ENCODE measurements at regions not wholly inside any gene's neighbourhood (a gene's known extent, or its start where the extent isn't known, plus 50 kb on each side); places are given as distances from the start of the nearest gene placed in this dataset.

DNA sequence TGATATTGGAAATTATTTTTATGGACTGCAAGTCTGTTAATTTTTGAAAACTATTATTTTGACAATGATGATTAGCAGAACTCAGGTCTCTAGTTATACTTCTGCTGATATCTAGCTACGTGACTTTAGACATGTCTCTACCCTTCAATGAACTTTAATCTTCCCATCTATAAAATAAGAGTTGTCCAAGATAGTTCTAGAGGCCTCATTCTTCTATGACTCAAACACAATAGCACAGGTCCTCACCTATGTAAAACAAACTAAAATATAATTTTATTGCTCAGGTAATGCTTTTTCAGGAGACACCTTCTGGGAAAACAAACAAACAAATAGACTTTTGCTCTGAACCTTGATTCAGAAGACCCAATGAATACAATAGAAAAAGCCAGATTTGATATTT is 544.4 kb upstream of the SETBP1 start:
- DNase-seq (ENCODE audit: low spot score): no peak

DNA sequence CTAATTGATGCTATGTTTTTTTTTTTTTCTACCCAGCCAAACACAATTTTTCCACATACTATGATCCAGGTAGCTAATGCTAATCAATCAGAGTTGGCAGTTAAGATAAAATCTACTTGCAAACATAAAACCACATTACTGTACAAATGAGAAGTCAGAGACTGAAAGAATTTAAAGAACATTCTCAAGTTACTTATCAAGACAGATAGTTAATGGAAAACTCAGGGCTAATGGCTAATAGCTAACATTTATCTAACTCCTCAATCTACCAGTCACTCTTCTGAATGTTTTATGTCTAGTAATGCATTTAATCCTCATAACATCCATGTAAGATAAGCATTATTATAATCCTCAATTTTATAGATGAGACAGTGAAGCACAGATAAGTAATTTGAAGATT is 537.6 kb upstream of the SETBP1 start:
- DNase-seq (ENCODE audit: low spot score): no peak

DNA sequence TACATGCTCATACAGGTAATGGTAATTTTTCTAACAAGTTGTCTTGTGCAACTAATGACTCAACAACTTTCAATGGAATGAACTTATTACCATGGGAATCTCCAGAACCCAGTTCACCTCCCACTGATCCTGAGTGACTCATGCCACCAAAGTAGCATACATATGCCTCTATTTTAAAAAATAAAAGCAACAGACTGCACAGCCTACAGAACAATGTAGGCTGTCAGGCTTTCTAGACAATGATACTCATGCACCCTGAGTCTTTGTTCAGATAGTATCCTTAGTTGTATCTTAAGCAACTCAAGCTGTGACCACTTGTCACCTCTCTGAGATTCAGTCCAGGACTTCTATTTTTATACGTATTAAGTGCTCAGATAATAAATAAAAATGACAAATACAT is 531.0 kb upstream of the SETBP1 start:
- peak; percentile 13 for DNase-seq (ENCODE audit: low spot score)

DNA sequence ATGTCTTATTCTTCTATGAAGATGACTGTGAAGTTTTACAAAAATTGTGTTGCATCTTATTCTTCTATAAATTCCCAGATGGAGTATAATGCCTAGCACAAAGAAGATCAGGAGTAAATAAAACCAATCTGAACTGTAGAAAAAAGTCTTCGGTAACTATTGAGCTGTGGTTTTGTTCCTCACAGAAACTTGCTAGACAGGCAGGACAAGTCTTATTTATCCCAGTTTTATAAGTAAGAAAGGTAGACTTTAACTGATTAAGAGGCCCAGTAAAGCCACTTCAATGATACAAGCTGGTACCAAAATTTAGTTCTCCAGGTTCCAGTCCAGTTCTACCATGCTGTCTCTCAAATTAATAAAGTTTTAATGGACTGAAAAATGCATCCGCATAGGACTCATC is 526.7 kb upstream of the SETBP1 start:
- no peak for DNase-seq (ENCODE audit: low spot score)

DNA sequence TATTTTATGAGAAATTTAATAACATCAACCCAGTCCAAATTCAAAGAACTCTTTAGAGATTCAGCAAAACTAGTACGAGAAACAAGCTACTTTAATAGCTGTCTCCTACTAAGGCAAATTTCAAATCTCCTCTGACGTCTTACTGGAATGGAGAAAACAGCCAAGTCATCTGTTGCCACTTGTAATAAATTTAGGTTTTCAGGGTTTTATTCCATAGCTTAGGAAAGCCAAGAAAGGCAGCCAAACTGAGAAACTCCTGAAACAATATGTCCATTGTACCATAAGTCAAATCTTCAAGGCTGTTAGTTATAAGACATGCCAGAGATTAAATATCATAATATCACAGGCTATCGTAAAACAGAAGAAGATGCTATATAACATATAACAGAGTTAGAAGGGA is 524.6 kb upstream of the SETBP1 start:
- no peak for DNase-seq (ENCODE audit: low spot score)

DNA sequence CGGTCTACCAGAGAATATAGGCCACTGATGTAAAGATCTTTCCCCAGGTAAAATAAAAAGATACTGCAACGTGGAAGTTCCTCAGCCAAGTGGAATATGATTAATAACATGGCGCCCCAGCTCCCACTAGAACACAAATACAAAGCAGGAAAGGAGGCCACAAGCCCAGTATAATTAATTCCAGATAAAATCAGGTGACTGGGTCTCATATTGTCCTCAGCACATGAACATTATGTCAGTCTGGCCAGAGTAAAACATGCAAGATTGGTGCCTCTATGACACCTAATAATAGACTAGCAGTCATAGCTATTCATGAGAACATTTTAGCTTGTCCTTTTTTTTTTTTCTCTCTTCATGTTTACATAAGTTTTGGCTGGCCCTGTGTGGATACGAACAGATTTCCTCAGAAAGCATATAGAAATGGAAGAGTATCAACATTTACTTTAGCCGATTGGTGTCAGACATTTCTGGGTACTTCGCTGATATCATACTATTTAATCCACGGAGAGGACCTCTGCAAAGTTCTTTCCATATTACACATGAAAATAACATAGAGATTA is 523.8 kb upstream of the SETBP1 start:
- no peak for DNase-seq (ENCODE audit: low spot score)

DNA sequence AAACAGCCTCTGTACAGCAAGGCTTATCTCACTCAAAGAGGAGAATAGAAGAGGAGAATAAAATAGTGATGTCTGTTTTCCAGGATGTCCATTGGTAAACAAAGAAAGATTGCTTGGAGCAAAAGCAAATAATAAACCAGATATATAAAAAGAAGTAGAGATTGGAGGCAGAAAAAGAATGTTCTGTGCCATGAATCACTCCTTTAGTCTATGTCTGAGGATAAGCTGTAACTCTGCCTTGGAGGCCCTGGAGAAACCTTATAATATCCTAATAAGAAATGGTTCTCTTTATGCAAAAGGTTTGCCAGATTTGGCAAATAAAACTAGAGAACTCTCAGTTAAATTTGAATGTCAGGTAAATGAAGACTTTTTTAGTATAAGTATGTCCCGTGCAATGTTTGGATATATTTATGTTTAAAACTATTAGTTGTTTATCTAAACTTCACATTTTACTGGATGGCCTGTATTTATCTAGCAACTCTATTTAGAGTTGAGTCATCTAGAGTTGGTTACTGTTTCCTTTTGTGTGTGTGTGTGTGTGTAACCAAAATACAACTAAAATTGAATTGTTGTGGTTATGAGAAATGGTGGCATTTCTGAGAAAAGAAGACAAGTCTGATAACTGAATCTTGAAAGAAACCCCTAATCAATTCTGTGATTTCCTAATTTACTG is 510.3 kb upstream of the SETBP1 start:
- no peak for DNase-seq (ENCODE audit: low spot score)

DNA sequence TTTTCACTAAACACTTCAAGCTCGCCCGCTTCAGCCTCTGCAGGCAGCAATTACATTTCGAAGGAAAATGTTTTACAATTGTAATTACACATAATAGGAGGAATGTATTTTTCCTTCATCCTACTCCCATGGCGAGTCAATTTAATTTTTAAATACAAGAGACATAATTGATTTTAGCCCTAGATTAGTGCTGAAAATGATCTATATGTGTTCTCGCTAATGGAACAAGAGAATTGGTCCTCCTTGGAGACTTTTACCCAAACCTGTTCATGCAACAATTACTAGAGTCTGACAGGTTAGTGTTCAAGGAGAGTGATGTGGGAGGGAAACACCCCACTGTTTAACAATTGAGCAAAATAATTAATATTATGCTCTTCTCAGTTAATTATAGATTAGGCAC is 509.4 kb upstream of the SETBP1 start:
- no peak for DNase-seq (ENCODE audit: low spot score)

DNA sequence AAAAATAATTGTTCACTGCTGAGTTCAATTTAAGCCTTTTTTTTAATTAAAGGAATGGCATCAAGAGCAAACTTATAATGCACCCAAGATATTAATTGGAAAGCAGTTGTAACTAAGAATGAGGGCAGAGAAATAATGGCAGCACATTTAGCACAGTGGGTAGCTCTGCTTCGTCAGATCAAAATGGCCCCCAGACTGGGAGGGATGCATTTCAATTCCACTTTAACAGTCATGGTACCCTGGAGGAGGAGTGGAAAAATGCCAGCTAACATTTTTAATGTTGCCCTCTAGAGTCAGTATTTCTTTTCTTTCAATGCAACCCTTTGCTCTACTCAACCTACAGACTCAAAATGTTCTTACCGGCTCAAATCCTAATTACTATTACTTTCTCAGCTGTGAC is 504.8 kb upstream of the SETBP1 start:
- no peak for DNase-seq (ENCODE audit: low spot score)

DNA sequence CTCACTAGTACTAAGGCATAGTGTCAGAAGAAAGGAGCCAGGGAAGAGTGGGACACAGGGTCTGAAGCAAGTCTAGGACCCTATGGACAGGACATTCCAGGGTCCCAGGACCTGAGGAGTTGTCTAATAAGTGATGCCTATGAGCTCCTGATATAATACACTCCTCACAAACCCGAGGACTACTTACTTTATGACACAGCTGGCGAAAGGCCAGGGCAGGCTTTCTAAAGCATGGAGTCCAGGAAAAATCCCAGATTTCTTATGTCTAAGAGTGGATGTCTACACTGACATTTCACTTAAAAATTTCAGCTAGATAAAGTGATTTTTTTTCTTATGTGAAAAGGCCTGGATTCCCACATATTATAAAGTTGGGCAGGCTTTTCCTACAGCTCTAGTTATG is 502.2 kb upstream of the SETBP1 start:
- no peak for DNase-seq (ENCODE audit: low spot score)

DNA sequence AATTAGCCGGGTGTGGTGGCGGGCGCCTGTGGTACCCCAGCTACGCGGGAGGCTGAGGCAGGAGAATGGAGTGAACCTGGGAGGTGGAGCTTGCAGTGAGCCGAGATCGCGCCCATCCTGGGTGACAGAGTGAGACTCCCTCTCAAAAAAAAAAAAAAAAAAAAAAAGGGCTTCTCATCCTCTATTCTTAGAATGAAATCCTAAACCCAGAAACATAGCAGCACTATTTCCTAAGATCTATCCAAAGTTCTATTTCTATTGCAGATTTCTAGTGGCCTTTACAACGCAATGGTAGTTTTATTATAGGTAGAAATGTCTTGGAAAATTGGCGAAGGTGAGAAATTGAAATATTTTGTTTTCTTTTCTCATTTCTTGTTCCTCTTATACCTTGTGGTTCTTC is 501.0 kb upstream of the SETBP1 start:
- no peak for DNase-seq (ENCODE audit: low spot score)

DNA sequence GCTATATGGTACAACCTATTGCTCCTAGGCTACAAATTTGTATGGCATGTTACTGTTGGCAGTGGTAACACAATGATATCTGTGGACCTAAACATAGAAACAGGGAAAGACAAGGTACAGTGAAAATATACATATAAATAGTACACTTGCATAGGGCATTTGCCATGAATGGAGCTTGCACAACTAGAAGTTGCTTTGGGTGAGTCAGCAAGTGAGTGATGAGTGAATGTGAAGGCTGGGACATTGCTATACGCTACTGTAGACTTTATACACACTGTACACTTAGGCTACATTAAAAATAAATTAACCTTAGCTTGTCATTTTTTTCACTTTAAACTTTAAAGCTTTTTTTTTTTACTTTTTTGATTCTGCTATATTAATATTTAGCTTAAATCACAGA is 500.0 kb upstream of the SETBP1 start:
- DNase-seq (ENCODE audit: low spot score): no peak

DNA sequence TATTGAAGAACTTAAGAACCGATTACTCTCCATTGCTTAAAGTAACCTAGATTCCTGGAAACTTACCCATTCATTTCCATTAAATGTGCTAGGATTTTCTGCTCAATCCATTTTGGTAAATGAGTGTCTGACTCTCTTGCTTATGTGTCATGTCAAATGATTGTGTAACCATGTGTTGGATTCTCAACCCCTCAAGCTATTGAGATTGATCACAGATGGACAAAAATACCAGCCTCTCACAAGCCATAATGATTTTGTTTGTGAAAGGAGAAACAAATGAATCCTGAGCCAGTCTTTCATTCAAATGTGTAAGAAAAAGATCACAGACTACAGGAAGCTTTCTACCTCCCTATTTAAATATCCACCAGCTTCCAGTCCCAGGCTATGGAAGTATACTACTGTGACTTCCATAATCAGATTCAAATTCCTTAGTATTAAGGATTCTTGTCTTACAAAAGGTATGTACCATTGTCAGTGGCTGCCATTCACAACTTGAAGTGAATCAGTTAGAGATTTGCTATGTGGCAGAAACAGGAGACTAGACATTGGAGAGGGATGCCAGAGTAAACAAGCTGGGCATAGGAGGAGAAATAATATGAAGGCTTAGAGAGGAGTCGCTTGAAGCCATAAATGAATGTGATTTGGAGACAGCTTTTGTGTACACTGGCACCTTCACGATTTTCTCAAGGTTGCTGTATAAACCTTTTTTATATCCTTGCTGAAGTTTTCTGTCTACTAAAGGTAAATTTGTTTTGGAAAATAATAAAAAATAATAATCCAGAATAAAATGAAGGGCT is 498.5 kb upstream of the SETBP1 start:
- DNase-seq (ENCODE audit: low spot score): no peak

DNA sequence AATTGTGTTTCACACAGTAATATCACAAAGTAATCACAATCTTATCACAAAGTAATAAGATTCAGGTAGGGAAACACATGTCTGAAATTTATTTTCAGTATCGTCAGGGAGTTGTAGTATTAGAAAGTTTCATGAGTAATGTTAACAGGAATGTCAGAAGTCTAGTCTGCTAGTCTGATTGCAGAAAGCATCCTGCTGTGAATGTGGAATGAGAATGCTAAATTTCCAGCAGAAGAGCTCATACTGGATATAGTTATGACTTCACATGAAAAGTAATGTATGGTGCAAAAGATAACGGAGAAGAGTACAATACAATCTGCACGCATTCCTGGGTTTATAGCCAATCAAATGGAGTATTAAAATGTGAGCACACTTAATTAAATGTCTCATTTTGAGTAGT is 494.7 kb upstream of the SETBP1 start:
- no peak for DNase-seq (ENCODE audit: low spot score)

DNA sequence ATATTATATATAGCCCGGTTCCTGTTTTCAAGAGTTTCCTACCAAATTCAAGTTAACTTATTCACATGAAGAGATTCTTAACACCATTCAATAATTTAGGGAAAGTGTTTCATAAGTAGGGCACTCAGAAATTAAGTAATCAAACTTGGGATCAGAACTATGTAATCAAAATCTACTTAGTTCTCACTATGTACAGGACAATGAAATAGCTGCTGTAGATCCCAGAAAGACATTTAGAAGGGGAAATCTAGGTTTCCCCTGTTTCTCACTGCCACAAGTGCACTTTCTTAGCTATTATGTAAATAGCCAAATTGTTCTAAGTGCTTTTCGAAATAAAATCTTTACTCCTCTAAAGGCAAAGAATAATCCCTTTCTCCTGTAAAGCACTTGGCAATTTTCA is 493.6 kb upstream of the SETBP1 start:
- DNase-seq (ENCODE audit: low spot score): no peak

DNA sequence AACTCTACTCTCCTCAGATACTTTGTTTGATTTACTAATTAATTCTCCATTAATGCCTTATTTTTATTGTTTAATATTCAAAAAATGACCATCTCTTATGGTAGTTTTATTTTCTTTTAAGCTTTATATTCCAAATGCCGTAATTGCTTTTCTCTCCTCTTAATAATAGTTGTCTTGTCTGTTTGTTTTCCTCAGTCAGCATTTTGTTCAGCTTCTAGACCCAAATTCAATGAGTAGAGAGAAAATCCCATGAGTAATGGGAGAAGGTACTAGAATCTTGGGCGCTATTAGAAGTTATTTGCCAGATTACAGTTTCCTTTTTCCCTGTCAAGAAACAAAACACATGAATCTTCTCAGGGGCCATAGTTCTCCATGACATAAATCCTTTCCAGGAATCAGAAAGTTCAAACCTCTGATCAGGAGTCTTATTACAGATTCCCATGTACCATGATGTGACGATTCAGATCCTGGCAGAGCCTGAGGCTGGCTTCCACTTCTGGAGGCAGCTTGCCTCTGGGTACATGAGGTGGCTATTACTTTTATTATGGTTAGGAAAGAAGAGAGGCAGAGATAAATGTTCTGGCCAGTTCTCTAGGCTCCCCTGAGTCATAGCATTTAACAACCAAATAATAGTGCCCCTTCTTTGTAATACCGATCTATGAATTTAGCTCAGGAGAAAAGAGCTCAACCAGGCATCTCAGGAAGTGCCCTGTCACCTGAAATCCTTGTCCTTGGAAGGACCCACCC is 485.1 kb upstream of the SETBP1 start:
- DNase-seq (ENCODE audit: low spot score): no peak

DNA sequence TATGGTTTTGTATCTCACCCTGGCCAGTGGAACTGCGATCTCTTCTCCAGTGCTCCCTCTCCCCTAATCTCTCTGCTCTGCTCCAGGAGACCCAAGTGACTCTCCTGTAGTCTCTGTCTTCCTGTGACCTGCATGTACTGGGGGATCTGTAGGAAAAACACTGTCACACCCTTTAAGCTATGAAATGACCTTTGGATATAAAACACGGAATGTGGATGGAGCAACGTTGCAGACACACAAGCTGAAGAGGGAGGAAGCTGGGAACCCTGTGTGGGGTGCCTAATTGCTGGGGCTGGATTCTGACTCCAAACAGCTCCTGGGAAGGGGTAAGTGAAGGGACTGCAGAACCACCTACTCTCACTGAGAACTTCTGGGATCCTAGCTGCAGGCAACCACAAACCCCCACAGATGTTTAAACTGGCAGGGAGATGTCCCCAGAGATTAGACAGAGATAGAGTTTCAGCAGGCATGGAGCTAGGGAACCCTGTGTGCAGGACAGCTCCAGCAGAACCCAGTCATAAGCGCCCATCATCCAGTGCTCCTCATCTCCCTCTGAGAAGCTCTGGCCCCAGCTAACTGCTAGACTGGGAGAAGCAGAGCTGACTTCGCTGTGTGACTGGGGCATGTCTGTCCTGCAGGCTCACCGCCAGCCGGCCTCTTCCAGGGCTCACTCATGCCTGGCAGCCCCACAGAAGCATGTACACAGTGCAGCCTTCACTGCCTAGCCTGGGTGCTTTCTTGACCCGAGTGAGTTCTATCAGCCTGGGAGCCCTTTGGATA is 482.7 kb upstream of the SETBP1 start:
- DNase-seq (ENCODE audit: low spot score): no peak

DNA sequence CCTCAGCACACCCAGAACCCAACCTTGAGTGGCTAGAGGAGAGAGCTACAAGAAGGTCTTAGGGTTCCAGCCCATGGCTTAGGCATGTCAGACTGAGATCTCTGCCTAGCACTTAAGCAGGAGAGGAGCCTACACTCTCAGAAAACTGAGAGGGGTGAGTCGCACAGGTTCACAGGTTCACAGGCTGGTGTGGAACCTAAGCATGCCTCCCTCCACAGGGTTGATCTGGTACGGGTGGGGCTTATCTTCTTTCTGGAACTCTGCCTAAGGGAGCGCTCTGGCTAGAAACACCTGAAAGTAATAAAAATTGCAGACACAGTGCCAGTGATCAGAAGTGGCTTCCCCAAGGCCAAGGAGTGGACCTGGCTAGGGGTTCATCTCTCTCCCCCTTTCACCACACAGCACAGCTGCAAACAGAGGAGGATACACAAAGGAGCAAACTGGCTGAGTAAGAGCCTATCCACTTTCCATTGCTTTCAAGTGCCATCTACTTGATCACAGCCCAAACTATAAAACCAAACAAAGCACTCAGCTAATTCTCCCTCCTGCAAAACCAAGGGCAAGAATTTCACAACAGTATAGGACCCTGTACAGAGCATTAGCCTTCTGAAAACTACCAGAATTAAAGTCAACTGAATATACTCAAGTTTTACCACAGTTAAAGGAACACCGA is 481.9 kb upstream of the SETBP1 start:
- no peak for DNase-seq (ENCODE audit: low spot score)

DNA sequence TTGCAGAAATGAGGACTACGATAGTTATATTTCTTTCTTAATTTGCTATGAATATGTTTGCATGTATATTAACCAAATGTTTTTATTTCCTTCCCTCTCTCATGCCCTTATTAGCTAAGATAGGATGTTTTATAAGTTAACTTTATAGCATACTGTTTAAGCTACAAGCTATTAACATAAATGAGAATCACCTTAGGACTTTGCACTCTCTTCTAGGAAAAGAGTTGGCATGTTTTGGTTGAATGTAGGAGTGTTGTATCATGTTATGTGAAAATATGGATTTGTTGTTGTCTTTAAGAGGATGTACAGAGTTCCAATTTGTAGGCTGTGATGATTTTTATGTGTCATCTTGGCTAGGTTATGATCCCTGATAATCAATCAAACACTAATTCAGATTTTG is 467.4 kb upstream of the SETBP1 start:
- DNase-seq (ENCODE audit: low spot score): no peak

DNA sequence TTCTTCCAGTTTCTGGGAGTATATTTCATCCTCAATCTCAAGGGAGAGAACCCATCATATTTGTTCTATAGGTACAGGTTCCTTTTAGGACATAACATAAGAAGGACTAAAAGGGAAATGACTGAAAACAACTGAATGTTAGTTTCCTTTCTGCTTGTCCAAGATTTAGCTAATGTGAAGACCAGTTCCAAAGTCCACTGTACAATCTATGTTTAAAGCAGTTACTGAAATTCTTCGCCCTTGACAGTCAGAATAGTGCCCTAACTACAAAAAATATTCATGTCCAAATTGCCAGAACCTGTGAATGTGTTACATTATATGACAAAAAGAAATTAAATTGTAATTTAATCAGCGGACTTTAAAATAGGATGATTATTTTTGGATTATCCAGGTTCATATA is 466.3 kb upstream of the SETBP1 start:
- DNase-seq (ENCODE audit: low spot score): no peak

DNA sequence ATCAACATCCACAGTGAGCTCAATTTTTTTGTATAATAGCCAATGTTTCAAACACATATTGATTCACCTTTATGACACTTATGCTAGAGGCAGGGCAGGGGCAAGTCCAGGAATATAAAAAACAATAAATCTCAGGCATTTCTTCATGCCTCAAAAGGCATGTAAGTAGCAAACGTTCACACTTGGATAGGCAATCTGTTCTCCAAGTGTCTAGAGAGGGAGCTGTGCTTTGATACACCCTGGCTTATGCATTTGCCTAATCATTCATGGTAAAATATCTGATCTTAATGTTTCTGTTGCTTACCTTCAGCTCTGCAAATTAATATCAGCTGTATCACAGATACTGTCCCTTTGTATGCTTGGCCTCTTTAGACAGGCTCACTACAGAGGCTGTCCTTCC is 464.5 kb upstream of the SETBP1 start:
- DNase-seq (ENCODE audit: low spot score): no peak

DNA sequence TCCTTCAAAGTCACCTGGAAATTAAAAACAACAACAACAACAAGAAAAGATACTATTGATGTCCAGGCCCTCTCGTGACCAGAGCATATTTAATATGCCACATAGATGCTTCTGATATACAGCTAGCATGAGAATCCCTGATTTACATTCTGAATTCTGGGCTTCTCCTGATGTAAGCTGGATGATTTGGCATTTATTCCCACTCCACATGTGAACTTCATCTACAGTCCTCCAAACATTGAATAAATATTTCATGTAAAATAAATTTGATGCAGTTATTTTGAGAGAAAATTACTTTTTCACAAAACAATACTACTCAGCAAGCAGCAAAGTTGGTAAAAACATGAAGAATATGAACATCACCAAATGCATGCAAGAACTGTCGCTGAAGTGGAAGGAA is 453.2 kb upstream of the SETBP1 start:
- DNase-seq (ENCODE audit: low spot score): no peak

All from AG08396 (cell line).